SIG-M5 treated with dmso at 0.1 percent for 504 hours (cell line): ENCODE measurements at regions not wholly inside any gene's neighbourhood (a gene's known extent, or its start where the extent isn't known, plus 50 kb on each side); places are given as distances from the start of the nearest gene placed in this dataset.
"Not testable (repeated sequence)": the region's sequence is repeated elsewhere in the genome, so short reads cannot be mapped to it uniquely, and the experiment has no call there.

Source experiments
- DNase-seq: peaks from one replicate; lab custom pipeline; 2025; ENCODE audit not compliant: unreplicated experiment; lab: John Stamatoyannopoulos, UW

DNA sequence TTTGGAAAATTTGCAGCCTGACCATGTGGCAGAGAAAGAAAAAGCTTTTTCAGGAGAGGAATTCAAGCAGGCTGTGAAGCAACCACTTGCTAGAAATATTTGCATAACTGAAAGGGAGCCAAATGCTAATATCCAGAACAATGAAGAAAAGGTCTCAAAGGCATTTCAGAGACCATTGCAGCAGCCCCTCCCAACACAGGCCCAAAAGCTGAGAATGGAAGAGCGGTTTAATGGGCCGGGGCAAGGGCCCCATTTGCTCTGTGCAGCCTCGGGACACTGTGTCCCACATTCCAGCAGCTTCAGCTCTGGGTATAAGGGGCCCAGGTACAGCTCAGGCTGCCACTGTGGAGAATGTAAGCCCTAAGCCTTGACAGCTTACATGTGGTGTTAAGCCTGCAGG lies 918.1 kb upstream of the POT1 start:
- DNase-seq: no peak

GRCh38 chr7:125847055-125847454 lies 917.4 kb upstream of the POT1 start:
- no peak for DNase-seq

- no peak for DNase-seq
Measured at GRCh38 chr7:125845686-125846085, 916.1 kb upstream of the POT1 start.

DNA sequence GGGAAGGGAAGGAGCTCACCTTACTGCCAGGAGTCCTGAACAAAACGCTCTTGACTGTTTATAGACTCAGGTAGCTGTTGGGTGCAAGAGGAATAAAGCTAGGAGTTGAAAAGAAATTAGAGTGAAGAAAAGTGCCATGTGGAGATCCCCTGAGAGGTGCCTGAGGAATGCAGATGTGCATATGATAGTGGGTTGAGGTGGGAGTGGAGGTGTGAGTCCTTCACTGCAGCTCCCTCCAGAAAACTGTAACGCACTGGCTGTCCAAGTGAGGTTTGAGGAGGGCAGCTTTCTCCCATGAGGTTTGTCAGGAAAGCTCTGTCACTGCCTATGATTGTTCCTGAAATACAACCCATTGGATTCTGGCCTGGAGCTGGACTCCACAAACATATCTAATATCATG lies 904.8 kb upstream of the POT1 start:
- no peak for DNase-seq

DNA sequence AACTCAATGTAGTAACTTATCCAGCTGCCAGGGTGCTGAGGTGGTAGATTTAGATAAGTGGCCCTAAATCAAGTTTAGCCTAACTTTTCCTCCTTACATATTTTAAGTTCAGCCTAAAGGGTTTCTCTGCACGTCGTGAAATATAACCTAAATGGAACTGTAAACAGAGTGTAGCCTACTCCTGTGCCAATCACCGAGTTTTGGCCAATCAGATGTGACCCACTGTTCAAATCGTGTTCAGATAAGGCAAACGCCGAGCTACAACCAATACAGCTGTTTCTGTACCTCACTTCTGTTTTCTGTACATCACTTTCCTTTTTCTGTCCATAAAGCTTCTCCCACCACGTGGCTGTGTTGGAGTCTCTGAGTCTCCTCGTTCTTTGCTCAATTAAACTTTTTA lies 904.2 kb upstream of the POT1 start:
- DNase-seq: no peak

- no peak for DNase-seq
Measured at GRCh38 chr7:125830743-125831142, 901.1 kb upstream of the POT1 start.

GRCh38 chr7:125828153-125828700 lies 898.6 kb upstream of the POT1 start:
- DNase-seq: no peak

- no peak for DNase-seq
Measured at GRCh38 chr7:125823538-125823937, 893.9 kb upstream of the POT1 start.

GRCh38 chr7:125820495-125820894 lies 890.9 kb upstream of the POT1 start:
- DNase-seq: no peak

- no peak for DNase-seq
Measured at GRCh38 chr7:125814100-125814499, 884.5 kb upstream of the POT1 start.

DNA sequence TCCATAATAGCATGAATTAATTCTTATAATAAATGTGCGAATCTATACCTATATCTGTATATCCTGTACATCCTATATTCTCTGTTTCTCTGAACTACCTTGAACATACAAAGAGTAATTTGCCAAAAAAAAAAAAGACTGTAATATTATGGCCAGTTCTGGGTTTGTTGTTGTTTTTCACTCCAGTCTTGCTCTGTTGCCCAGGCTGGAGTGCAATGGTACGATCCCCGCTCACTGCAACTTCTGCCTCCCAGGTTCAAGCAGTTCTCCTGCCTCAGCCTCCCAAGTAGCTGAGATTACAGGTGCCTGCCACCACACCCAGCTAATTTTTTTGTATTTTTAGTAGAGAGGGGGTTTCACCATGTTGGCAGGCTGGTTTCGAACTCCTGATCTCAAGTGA lies 876.9 kb upstream of the POT1 start:
- not testable (repeated sequence) for DNase-seq

DNA sequence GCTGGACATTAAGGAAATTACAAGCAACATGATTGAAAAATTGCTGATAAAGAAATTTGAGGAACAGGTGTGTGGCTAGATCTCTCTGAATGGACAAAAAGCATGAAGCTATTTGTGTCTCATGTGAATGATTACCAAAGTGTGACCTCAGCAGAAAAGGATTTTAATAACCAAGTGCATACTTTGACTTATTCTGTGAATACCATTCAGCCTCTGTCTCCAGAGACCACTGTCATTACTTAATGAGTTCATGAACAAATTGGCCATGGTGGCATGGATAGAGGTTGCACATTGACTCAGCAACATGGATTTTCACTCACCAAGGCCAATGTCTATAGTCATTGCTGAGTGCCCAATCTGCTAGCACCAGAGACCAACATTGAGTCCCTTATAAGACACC lies 874.6 kb upstream of the POT1 start:
- DNase-seq: no peak

GRCh38 chr7:125780153-125780552 lies 850.5 kb upstream of the POT1 start:
- DNase-seq: no peak

DNA sequence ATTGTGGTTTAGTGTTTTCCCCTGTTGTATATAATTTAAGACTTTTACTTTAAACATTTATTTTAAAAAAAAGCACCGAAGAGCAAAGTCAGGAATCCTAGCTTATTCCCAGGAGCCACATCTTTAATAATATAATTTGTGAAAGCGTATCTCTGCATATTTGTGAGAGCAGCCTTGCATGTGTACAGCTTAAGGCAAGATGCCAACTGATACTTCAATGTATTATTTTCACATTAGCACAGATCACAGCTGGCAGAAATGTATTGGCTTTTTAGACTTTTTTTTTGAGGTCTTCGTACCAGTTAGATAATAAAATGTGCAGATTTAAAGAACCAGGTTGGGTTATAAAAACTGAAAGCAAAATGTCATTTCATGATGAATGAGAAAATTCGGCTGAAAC lies 845.7 kb upstream of the POT1 start:
- DNase-seq: no peak

GRCh38 chr7:125773113-125773785 lies 843.6 kb upstream of the POT1 start:
- DNase-seq: no peak

- DNase-seq: no peak
Measured at GRCh38 chr7:125747966-125748365, 818.3 kb upstream of the POT1 start.

- DNase-seq: no peak
Measured at GRCh38 chr7:125746510-125746909, 816.9 kb upstream of the POT1 start.

- DNase-seq: no peak
Measured at GRCh38 chr7:125727215-125727614, 797.6 kb upstream of the POT1 start.

GRCh38 chr7:125695626-125696025 lies 766.0 kb upstream of the POT1 start:
- DNase-seq: no peak

DNA sequence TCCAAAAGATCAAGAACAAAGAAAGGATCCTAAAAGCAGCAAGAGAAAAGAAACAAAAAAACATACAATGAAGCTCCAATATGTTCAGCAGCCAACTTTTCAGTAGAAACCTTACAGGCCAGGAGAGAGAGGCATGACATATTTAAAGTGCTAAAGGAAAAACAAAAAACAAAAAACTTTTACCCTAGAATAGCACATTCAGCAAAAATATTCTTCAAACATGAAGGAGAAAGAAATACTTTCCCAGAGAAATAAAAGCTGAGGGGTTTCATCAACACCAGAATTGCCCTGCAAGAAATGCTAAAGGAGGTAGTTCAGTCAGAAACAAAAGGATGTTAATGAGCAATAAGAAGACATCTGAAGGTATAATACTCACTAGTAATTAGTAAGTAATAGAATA lies 753.5 kb upstream of the POT1 start:
- DNase-seq: no peak

DNA sequence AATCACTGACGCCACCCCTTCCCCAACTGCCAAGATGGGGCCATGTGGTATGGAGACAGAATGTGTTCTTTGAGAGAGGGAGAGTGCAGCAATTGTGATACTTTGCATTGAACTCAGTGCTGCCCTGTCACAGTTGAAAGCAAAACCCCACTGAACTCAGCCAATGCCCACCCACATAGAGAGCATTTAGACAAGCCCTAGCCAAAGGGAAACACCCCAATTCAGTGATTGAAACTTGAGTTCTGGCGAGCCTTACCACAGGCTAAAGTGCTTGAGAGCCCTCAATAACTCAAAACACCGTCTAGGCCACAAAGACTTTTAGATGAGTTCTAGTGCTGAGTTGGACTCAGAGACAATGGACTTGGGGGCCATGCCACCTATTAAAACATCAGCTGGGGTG lies 751.9 kb upstream of the POT1 start:
- DNase-seq: no peak

DNA sequence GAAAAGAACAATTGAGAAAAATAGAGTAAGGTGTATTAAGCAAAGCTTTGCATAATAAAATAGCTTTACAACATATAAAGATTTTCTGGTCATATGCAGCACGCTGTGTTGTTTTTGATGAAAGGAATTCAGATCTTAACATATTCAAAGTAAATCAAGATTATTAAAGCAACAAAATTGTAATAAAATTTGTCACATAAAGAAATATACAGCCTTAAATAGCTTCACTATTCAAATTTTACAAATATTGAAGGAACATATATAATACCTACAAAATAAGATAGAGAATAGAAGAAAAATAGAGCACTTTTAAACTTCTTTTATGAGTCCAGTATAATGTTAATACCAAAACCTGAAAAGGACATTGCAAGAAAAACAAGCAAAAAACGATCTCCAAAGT lies 749.1 kb upstream of the POT1 start:
- DNase-seq: no peak

DNA sequence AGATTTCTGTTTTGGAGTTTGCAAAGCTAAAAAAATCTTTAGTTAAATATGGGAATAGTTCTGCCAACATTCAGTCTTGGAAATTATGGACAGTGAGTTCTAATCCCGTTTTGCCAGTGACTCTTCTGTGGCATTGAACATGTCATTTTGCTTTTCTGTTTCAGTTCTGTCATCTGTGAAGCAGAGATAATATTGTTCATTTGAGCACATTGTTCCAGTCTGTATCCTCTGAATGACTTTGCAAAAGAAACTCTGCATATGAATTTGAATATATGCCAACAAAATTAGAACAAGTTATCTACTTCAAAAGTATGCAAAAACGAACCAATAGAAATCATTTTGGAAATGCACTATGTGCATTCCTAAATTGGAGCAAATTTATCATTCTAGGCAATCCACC lies 746.0 kb upstream of the POT1 start:
- no peak for DNase-seq
